ENCODE measurements at regions not wholly inside any gene's neighbourhood (a gene's known extent, or its start where the extent isn't known, plus 50 kb on each side); places are given as distances from the start of the nearest gene placed in this dataset.

DNA sequence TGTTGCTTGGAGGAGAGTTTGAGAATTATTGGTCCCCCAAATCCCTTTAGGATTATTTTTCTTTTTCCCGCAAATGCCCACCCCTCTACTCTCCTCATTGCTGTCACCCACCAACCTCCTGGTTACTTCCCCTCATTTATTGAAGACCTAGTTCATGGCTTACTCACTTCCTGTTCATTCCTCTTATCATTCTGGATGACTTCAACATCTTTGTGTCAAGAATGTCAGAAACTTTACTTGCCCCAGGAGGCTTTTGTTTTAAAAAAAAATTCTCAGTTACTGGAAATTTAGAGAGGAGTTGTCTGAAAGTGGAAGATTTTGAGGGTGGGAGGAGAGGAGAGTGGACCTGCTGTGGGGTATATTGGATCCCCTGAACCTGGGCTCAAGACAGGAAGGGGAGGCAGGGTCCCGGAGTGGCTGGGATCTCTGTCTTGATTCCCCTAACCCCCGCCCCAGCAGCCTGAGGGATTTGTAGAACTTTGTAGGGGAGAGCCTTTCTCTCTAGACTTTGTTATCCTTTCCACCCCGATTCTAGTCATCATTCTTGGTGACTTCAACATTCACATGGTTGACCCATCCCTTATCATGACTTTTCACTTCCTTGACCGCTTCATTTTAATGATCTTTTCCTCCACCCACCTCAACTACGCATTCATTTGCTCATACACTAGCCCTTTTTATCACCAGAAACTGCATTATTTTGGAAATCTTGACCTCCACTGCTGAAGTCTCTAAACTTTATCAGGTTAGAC lies 69.9 kb upstream of the ESX1 start:
- TF ChIP-seq EZH2phosphoT487 (IDR thresholded peaks at IDR 0.05; ENCODE audit: borderline replicate concordance) (no peak), CTCF (conservative IDR thresholded peaks at IDR 0.05; ENCODE audit: low read length) (no peak)

GRCh38 chrX:104319346-104319745 lies 64.6 kb upstream of the ESX1 start:
- H3K36me3 ChIP-seq (ENCODE audit: insufficient read depth, low read length): no peaks in the 10 kb centered on the region
- no peaks in the 10 kb centered on the region for H4K20me1 ChIP-seq (ENCODE audit: insufficient read depth, low read length, poor library complexity, severe bottlenecking)
- H3K4me3 ChIP-seq (ENCODE audit: low read length, poor library complexity, severe bottlenecking): no peak overlapping the region
- H3K9me3 ChIP-seq (ENCODE audit: insufficient read depth, low read depth, low read length): no peaks in the 10 kb centered on the region
- H3K4me1 ChIP-seq (ENCODE audit: insufficient read depth, low read length, poor library complexity, severe bottlenecking): no peaks in the 10 kb centered on the region
- no peaks in the 10 kb centered on the region for H3K79me2 ChIP-seq (ENCODE audit: insufficient read depth, low read length)
- TF ChIP-seq EZH2phosphoT487 (IDR thresholded peaks at IDR 0.05; ENCODE audit: borderline replicate concordance) (no peak), CTCF (conservative IDR thresholded peaks at IDR 0.05; ENCODE audit: low read length) (no peak)
- no peaks in the 10 kb centered on the region for H3K27me3 ChIP-seq (ENCODE audit: insufficient read depth, low read length, poor library complexity, severe bottlenecking)
- no peak overlapping the region for H3K9ac ChIP-seq (ENCODE audit: low read depth, low read length, poor library complexity, severe bottlenecking)
- H2AFZ ChIP-seq (ENCODE audit: low read length): no peak overlapping the region
- H3K4me2 ChIP-seq (ENCODE audit: low read depth, low read length, poor library complexity, severe bottlenecking): no peak overlapping the region
- H3F3A ChIP-seq (ENCODE audit: low read depth): no peaks in the 10 kb centered on the region
- H3K9me2 ChIP-seq (replicated peaks; ENCODE audit: low read depth, low read length): no peaks in the 10 kb centered on the region

More for the DNA sequence above, 69.9 kb upstream of the ESX1 start:
- no peak overlapping the region for H2AFZ ChIP-seq (ENCODE audit: low read length)
- H3K4me3 ChIP-seq (ENCODE audit: low read length, poor library complexity, severe bottlenecking): no peak overlapping the region
- no peaks in the 10 kb centered on the region for H4K20me1 ChIP-seq (ENCODE audit: insufficient read depth, low read length, poor library complexity, severe bottlenecking)
- no peaks in the 10 kb centered on the region for H3K4me1 ChIP-seq (ENCODE audit: insufficient read depth, low read length, poor library complexity, severe bottlenecking)
- H3K9me3 ChIP-seq (ENCODE audit: insufficient read depth, low read depth, low read length): no peaks in the 10 kb centered on the region
- H3K36me3 ChIP-seq (ENCODE audit: insufficient read depth, low read length): no peaks in the 10 kb centered on the region
- no peak overlapping the region for H3K4me2 ChIP-seq (ENCODE audit: low read depth, low read length, poor library complexity, severe bottlenecking)
- H3K79me2 ChIP-seq (ENCODE audit: insufficient read depth, low read length): no peaks in the 10 kb centered on the region
- no peaks in the 10 kb centered on the region for H3F3A ChIP-seq (ENCODE audit: low read depth)
- H3K9ac ChIP-seq (ENCODE audit: low read depth, low read length, poor library complexity, severe bottlenecking): no peak overlapping the region
- H3K27me3 ChIP-seq (ENCODE audit: insufficient read depth, low read length, poor library complexity, severe bottlenecking): no peaks in the 10 kb centered on the region
- no peaks in the 10 kb centered on the region for H3K9me2 ChIP-seq (replicated peaks; ENCODE audit: low read depth, low read length)

GRCh38 chrX:104318330-104319009 lies 63.7 kb upstream of the ESX1 start:
- no peaks in the 10 kb centered on the region for H4K20me1 ChIP-seq (ENCODE audit: insufficient read depth, low read length, poor library complexity, severe bottlenecking)
- H3K9me2 ChIP-seq (replicated peaks; ENCODE audit: low read depth, low read length): no peaks in the 10 kb centered on the region
- no peak overlapping the region for H3K4me3 ChIP-seq (ENCODE audit: low read length, poor library complexity, severe bottlenecking)
- no peaks in the 10 kb centered on the region for H3K79me2 ChIP-seq (ENCODE audit: insufficient read depth, low read length)
- H3K9me3 ChIP-seq (ENCODE audit: insufficient read depth, low read depth, low read length): no peaks in the 10 kb centered on the region
- no peaks in the 10 kb centered on the region for H3K36me3 ChIP-seq (ENCODE audit: insufficient read depth, low read length)
- H3K4me1 ChIP-seq (ENCODE audit: insufficient read depth, low read length, poor library complexity, severe bottlenecking): no peaks in the 10 kb centered on the region
- H3F3A ChIP-seq (ENCODE audit: low read depth): no peaks in the 10 kb centered on the region
- no peaks in the 10 kb centered on the region for H3K27me3 ChIP-seq (ENCODE audit: insufficient read depth, low read length, poor library complexity, severe bottlenecking)
- no peak overlapping the region for H2AFZ ChIP-seq (ENCODE audit: low read length)
- H3K4me2 ChIP-seq (ENCODE audit: low read depth, low read length, poor library complexity, severe bottlenecking): no peak overlapping the region
- TF ChIP-seq EZH2phosphoT487 (IDR thresholded peaks at IDR 0.05; ENCODE audit: borderline replicate concordance): no peak
- TF ChIP-seq CTCF (conservative IDR thresholded peaks at IDR 0.05; ENCODE audit: low read length): no peak
- H3K9ac ChIP-seq (ENCODE audit: low read depth, low read length, poor library complexity, severe bottlenecking): no peak overlapping the region
